ENCODE measurements at regions not wholly inside any gene's neighbourhood (a gene's known extent, or its start where the extent isn't known, plus 50 kb on each side); places are given as distances from the start of the nearest gene placed in this dataset.

GRCh38 chr4:86416081-86416480, 56.2 kb upstream of the MAPK10 start:
- no peak for TF ChIP-seq CTCF (IDR thresholded peaks at IDR 0.05 in 8 of 11, conservative IDR thresholded peaks at IDR 0.05 in 3 of 11)
- TF ChIP-seq POLR2A (IDR thresholded peaks at IDR 0.05), result no peak
- TF ChIP-seq POLR2AphosphoS5 (IDR thresholded peaks at IDR 0.05), result no peak

All from spleen (tissue), 7 donors.